HG03025 (cell line): ENCODE measurements at regions not wholly inside any gene's neighbourhood (a gene's known extent, or its start where the extent isn't known, plus 50 kb on each side); places are given as distances from the start of the nearest gene placed in this dataset.
"Not testable (repeated sequence)": the region's sequence is repeated elsewhere in the genome, so short reads cannot be mapped to it uniquely, and the experiment has no call there.

ENCODE experiments used
- ATAC-seq: cut with Tn5 transposase; IDR thresholded peaks from one replicate; pipeline ENCODE4 v1.9.1; 2021; ENCODE audit warnings: mild to moderate bottlenecking, moderate library complexity; ENCODE audit not compliant: unreplicated experiment, low FRiP score

- not testable (repeated sequence) for ATAC-seq
These were observed 134.4 kb upstream of the MON1B start for GRCh38 chr16:77056597-77056996.

GRCh38 chr16:77057161-77057774, 133.7 kb upstream of the MON1B start:
- ATAC-seq = no peak

DNA sequence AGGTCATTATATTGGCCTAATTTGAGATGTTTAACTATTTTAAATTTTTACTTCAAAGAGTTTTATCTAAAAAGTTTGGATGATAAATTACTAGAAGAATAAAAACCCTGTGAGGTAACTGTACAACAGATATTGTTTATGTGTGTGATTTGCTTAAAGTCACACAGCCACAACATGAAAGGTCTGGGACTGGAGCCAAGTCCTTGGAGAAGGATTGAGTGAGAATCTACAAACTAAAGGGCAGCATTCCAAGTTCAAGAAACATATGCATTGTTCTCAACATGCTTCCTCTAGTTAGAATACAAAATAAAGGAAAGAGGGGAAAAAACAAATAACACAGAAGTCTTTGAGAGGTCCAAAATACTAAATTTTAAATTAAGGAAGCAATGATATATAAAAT, 131.5 kb upstream of the MON1B start:
- no peak for ATAC-seq

GRCh38 chr16:77060614-77061013, 130.4 kb upstream of the MON1B start:
- ATAC-seq = no peak

GRCh38 chr16:77062878-77063675, 127.9 kb upstream of the MON1B start:
- no peak for ATAC-seq

DNA sequence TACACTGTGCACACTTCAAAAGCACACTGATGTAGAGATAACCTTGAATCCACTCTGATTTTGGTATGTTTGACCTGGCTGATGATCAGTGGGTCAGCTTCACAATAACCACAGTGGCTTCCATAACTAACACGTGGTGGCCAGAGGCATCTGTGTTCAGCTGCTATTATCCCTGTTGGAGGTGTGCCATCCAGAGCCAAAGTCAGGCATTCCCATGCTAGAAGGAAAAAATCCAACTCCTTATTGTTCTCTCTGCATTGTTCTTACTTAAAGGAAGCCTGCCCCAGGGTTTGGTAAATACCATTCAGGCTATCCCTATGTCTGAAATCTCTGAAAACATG, 127.3 kb upstream of the MON1B start:
- ATAC-seq = no peak

DNA sequence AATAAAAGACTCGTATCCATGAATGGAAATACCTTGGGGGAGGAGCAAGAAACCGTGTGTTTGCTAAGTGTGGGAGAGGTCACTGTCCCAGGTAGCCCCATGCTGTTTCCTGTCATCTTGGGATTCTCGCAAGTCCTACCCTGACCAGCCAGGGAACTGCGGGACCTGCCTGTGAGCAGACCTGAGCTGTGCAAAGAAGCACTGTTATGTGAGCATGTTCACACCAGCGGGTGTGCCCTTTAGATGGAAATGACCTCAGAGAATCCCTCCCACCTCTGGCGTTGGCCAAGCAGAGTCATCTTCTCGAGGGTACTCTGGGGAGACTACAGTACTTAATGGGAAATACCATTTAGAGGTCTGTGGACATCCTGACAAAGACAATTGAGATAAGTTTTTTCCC, 127.0 kb upstream of the MON1B start:
- ATAC-seq = no peak

DNA sequence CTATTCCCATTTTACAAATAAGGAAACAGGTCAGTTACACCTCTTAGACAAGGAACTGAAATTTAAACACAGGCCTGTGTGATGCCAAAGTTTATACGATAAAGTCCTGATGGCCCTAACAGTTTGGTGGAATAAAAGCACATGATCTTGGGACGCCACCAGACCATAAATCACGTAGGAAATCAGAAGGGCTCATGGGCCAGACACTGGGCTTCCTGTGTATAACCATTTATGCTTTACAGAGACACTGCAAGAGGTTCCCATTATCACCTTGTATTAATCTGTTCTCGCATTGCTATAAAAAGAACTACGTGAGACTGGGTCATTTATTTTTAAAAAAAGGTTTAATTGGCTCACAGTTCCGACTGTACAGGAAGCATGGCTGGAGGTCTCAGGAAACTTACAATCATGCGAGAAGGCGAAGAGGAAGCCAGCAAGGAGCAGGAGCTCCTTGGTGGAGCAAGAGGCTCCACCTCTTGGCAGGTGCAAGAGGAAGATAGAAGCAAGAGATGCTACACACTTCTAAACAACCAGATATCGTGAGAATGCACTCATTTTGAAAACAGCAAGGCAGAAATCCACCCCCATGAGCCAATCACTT, 124.0 kb upstream of the MON1B start:
- no peak for ATAC-seq

GRCh38 chr16:77067900-77068299, 123.1 kb upstream of the MON1B start:
- no peak for ATAC-seq

DNA sequence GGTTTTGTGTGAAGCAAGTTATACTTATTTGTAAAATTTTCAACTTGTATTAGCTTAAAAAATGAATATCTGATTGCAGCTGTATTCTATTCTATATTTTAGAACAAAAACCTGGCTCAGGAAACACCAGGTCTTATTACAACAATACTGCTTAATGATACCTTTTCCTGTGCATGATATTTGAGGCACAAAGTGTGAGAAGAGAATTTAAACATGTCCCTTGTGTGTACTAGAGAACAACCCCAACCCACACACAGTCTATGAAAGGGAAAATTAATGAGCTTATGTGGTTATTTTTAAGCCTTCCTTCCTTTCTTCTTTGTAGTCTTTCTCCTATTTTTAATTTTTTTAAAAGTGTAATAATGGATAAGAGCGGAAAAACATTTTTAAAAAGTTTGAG, 122.6 kb upstream of the MON1B start:
- ATAC-seq = no peak

GRCh38 chr16:77069929-77070328, 121.1 kb upstream of the MON1B start:
- no peak for ATAC-seq

DNA sequence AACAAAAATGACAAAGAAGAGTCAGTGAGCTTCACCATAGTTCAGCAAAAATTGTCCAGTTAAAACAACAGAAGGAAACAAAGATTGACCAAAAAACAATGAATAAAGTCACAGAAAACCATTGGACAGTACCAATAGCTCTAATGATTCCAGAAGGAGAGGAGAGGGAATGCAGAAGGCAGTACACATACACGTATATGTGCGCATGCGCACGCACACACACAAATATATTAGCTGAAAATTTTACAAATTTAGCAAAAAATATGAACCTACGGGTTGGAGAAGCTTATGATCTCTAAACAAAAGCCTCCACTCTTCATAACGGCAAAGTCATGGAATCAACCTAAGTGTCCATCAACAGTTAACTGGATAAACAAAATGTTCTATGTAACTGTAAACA, 120.3 kb upstream of the MON1B start:
- ATAC-seq = no peak

- no peak for ATAC-seq
These were observed 114.2 kb upstream of the MON1B start for GRCh38 chr16:77076839-77077238.

- no peak for ATAC-seq
These were observed 113.6 kb upstream of the MON1B start for GRCh38 chr16:77077256-77077922.

- no peak for ATAC-seq
These were observed 105.0 kb upstream of the MON1B start for GRCh38 chr16:77085981-77086380.

GRCh38 chr16:77090062-77090461, 100.9 kb upstream of the MON1B start:
- no peak for ATAC-seq

GRCh38 chr16:77093309-77093708, 97.7 kb upstream of the MON1B start:
- ATAC-seq = no peak

DNA sequence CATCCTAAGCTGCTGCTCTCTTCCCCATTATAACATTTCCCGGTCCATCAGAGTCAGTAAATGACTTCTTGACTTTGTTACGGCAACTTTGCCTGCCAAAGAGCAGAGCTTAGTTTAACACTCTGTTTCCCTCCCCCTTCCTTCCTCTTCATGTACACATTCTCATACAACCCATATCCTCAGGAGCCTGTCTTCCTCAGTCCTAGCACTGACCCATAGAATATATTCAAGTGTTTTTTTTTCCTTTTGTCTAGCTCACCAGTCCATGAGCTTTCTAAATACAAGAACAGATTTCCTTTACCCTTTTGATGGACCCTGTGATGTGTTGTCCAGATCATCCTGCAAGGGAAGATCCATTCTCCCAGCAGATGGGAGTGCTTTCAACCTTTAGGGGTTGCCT, 97.0 kb upstream of the MON1B start:
- ATAC-seq = no peak

DNA sequence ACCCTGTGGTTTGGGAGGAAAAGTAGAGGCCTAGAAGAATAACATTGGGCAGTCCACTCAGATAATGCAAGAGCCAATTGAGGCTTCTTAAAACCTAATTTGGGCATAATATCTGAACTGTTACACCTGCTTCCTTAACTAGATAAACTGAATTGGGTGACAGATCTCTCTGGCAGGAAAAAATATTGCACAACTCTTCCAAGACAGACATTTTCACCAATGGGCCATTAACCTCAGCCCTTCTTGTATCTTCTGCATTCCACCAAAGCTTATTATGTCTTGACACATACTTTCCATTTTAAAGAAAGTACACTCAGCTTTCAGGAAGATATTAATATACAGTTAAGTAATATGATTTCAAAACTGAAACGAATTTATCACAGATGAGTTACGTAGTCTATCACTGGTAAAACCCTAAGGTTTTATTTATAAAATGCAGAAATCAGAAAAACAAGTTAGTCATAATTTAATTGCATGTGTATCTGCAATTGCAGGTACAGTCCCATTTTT, 79.9 kb upstream of the MON1B start:
- no peak for ATAC-seq

DNA sequence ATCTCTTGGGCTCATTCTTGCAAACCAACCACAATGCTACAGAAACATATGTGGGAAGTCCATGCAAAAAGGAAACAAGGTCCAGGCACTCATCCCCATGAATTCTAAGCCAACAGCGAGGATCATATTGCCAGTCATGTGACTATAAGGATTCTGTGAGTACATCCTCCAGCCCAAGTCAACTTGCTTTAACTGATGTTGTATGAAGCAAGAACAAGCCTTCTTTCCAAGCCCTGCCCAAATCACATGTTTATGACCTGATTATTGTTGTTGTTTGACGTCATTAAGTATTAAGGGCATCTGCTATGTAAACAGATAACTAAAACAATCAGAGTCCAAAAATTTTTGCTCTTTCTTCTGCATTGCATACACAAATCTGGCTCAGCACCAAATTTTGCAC, 78.2 kb upstream of the MON1B start:
- ATAC-seq = no peak

DNA sequence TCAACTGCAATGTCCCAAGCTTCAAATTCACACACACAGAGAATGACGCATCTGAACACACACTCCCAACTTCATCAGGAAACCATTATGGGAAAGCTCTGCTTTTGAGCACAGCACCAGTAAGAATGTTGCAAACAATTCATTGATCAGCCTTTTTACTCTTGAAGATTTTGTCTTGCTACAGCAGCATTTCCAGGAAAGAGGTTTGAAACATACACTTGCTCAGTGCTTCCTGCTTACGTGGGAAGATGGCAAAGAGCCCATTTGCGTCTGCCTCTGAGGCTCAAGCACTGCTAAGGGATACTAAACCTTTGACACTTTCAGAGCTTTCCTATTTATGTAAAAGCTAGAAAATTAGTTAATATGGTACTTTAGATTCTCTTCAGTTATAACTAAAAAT, 77.2 kb upstream of the MON1B start:
- ATAC-seq = no peak
